ENCODE measurements at regions not wholly inside any gene's neighbourhood (a gene's known extent, or its start where the extent isn't known, plus 50 kb on each side); places are given as distances from the start of the nearest gene placed in this dataset.
"Not testable (repeated sequence)": the region's sequence is repeated elsewhere in the genome, so short reads cannot be mapped to it uniquely, and the experiment has no call there.

- no peaks in the 10 kb centered on the region; the same call in 1 of the 2 replicates for H3K9me3 Mint-ChIP-seq
- TF ChIP-seq, protein P1, sequence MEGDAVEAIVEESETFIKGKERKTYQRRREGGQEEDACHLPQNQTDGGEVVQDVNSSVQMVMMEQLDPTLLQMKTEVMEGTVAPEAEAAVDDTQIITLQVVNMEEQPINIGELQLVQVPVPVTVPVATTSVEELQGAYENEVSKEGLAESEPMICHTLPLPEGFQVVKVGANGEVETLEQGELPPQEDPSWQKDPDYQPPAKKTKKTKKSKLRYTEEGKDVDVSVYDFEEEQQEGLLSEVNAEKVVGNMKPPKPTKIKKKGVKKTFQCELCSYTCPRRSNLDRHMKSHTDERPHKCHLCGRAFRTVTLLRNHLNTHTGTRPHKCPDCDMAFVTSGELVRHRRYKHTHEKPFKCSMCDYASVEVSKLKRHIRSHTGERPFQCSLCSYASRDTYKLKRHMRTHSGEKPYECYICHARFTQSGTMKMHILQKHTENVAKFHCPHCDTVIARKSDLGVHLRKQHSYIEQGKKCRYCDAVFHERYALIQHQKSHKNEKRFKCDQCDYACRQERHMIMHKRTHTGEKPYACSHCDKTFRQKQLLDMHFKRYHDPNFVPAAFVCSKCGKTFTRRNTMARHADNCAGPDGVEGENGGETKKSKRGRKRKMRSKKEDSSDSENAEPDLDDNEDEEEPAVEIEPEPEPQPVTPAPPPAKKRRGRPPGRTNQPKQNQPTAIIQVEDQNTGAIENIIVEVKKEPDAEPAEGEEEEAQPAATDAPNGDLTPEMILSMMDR (IDR thresholded peaks at IDR 0.05): no peak
- DNase-seq: no peak
- H3K36me3 Mint-ChIP-seq (ENCODE audit: low read depth): peaks cover 11% of the 10 kb centered on the region
- H3K4me1 Mint-ChIP-seq (ENCODE audit: low read depth): no peaks in the 10 kb centered on the region
- H3K27ac Mint-ChIP-seq: no peak overlapping the region
- no peaks in the 10 kb centered on the region for H3K27me3 Mint-ChIP-seq (ENCODE audit: insufficient read depth)
- no peak overlapping the region for H3K4me3 Mint-ChIP-seq
Measured at GRCh38 chr2:57209799-57210198, 836.8 kb upstream of the VRK2 start.

DNA sequence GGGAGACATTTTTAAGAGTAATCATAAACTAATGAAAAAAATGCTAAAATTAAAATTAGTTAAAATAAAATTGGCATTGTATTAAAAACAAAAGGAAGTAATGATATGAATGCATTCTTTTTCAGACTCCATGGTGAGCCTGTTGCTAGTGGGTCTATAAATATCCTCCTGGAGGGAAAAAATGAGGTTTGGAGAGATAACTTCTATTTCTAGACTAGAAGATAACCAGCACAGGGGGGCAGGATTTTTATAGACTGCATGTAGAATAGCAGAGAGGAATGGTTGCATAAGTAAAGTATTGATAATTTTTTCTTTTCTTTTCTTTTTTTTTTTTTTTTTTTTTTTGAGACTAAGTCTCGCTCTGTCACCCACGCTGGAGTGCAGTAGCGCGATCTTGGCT is 835.8 kb upstream of the VRK2 start:
- peaks cover 11% of the 10 kb centered on the region for H3K36me3 Mint-ChIP-seq (ENCODE audit: low read depth)
- TF ChIP-seq, protein P1 (IDR thresholded peaks at IDR 0.05): no peak
- no peaks in the 10 kb centered on the region for H3K4me1 Mint-ChIP-seq (ENCODE audit: low read depth)
- no peaks in the 10 kb centered on the region; the same call in none of the 2 replicates for H3K9me3 Mint-ChIP-seq
- H3K27me3 Mint-ChIP-seq (ENCODE audit: insufficient read depth): no peaks in the 10 kb centered on the region
- no peak for DNase-seq
- no peak overlapping the region for H3K27ac Mint-ChIP-seq
- no peak overlapping the region for H3K4me3 Mint-ChIP-seq

DNA sequence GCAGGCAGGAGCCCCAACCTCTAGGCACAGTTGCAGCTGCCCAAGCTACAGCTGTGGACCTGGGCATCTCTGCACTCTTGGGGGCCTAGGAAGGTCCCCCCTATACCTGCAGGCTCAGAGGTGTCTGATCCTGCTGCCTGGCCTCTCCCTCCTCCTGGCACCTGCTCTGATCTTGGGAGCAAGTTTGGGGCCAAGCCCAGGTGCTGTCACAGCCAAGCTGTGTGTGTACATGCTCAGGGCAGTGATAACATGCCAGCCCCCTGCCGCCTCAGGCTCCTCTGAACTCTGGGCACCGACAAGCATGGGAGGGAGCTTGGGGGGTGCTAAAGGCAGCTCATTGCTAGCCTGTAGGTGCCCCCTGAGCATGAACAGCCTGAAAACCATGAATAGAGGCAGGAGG is 829.6 kb upstream of the VRK2 start:
- Mint-ChIP-seq H3K36me3 (ENCODE audit: low read depth) (peaks cover 16% of the 10 kb centered on the region), H3K9me3 (peaks cover 31% of the 10 kb centered on the region), H3K4me3 (no peak overlapping the region), H3K27me3 (ENCODE audit: insufficient read depth) (0 out of 2 replicates have a peak, but pooled peaks cover 2% of the 10 kb centered on the region), H3K4me1 (ENCODE audit: low read depth) (no peaks in the 10 kb centered on the region), H3K27ac (no peak overlapping the region)
- DNase-seq: no peak
- TF ChIP-seq, protein P1 (IDR thresholded peaks at IDR 0.05): no peak

DNA sequence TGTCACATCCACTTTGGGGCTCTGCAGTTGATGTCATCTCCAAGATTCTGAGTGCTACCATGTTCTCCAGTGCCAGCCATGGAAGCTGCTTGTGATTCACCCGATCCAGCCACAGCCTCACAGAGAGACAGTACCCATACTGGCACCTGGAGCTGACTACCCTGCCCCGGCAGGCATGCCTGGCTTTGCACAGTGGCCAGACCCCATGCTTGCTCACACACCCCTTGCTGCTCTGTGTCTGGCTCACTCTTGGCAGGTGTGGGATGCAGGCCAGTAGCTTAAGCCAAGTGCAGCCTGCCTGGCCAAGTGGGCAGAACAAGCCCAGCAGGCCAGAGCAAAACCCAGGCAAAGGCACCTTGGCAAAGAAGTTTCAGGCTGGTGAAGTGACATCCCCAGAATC is 828.4 kb upstream of the VRK2 start:
- H3K9me3 Mint-ChIP-seq: peaks cover 31% of the 10 kb centered on the region
- no peak overlapping the region for H3K4me3 Mint-ChIP-seq
- H3K4me1 Mint-ChIP-seq (ENCODE audit: low read depth): no peaks in the 10 kb centered on the region
- 0 out of 2 replicates have a peak, but pooled peaks cover 2% of the 10 kb centered on the region for H3K27me3 Mint-ChIP-seq (ENCODE audit: insufficient read depth)
- no peak overlapping the region for H3K27ac Mint-ChIP-seq
- H3K36me3 Mint-ChIP-seq (ENCODE audit: low read depth): peaks cover 13% of the 10 kb centered on the region
- DNase-seq: no peak
- TF ChIP-seq, protein P1 (IDR thresholded peaks at IDR 0.05): no peak

DNA sequence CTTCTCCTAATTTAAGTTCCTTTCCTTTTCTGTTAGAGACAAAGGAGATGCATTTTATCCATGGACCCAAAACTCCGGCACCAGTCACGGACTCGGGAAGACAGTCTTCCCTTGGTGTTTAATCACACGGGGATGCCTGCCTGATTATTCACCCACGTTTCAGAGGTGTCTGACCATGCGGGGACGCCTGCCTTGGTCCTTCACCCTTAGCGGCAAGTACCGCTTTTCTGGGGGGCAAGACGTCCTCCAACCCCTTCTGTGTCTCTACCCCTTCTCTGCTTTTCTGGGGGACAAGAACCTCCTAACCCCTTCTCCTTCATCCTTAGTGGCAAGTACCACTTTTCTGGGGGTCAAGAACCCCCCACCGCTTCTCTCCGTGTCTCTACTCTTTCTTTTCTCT is 816.9 kb upstream of the VRK2 start:
- H3K36me3 Mint-ChIP-seq (ENCODE audit: low read depth); H3K4me1 Mint-ChIP-seq (ENCODE audit: low read depth); H3K27ac Mint-ChIP-seq; H3K4me3 Mint-ChIP-seq; DNase-seq; H3K27me3 Mint-ChIP-seq (ENCODE audit: insufficient read depth); H3K9me3 Mint-ChIP-seq: not testable (repeated sequence)

DNA sequence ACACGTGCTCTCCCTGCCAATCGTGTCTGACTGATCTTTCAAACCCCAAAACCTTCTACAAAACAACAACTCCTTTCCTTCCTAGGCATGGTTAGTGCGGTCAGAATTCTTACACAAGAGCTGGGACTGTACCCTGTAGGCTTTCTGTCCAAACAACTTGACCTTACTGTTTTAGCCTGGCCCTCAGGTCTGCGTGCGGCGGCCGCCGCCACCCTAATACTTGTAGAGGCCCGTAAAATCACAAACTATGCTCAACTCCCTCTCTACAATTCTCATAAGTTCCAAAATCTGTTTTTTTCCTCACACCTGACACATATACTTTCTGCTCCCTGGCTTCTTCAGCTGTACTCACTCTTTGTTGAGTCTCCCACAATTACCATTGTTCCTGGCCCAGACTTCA is 814.3 kb upstream of the VRK2 start:
- not testable (repeated sequence) for DNase-seq; H3K4me1 Mint-ChIP-seq (ENCODE audit: low read depth); H3K27ac Mint-ChIP-seq; H3K36me3 Mint-ChIP-seq (ENCODE audit: low read depth); H3K27me3 Mint-ChIP-seq (ENCODE audit: insufficient read depth); H3K9me3 Mint-ChIP-seq; H3K4me3 Mint-ChIP-seq

DNA sequence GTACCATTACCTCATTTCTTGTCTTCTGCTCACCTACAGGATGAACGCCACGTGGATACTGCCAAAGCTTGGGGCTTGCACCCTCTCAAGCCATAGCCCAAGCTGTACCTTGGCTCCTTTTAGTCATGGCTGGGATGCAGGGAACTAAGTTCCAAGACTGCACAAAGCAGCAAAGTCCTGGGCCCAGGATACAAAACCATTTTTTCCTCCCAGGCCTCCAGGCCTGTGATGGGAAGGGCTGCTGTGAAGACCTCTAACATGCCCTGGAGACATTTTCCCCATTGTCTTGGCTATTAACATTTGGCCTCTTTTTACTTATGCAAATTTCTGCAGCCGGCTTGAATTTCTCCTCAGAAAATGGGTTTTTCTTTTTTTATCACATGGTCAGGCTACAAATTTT is 795.1 kb upstream of the VRK2 start:
- H3K27ac Mint-ChIP-seq; H3K4me3 Mint-ChIP-seq; DNase-seq; H3K4me1 Mint-ChIP-seq (ENCODE audit: low read depth); H3K27me3 Mint-ChIP-seq (ENCODE audit: insufficient read depth): not testable (repeated sequence)
- H3K9me3 Mint-ChIP-seq: peaks cover 33% of the 10 kb centered on the region
- peaks cover 17% of the 10 kb centered on the region for H3K36me3 Mint-ChIP-seq (ENCODE audit: low read depth)

- not testable (repeated sequence) for H3K9me3 Mint-ChIP-seq; H3K27ac Mint-ChIP-seq; H3K27me3 Mint-ChIP-seq (ENCODE audit: insufficient read depth); H3K36me3 Mint-ChIP-seq (ENCODE audit: low read depth); H3K4me3 Mint-ChIP-seq; H3K4me1 Mint-ChIP-seq (ENCODE audit: low read depth); DNase-seq
Measured at GRCh38 chr2:57276408-57276807, 770.2 kb upstream of the VRK2 start.

All from HFFc6 (cell line).